CD4-positive, alpha-beta memory T cell (primary cell): ENCODE measurements at regions not wholly inside any gene's neighbourhood (a gene's known extent, or its start where the extent isn't known, plus 50 kb on each side); places are given as distances from the start of the nearest gene placed in this dataset.
"Not testable (repeated sequence)": the region's sequence is repeated elsewhere in the genome, so short reads cannot be mapped to it uniquely, and the experiment has no call there.

Source experiments
- CTCF ChIA-PET: fragments of 350-600 bp; sonication (Branson Sonifier 250); formaldehyde crosslinking; loops from one replicate; lab custom pipeline; 2021; ENCODE audit warnings: inconsistent platforms; ENCODE audit not compliant: partially characterized antibody; lab: Charles Lee
- POLR2A ChIA-PET: fragments of 350-600 bp; sonication (Branson Sonifier 250); formaldehyde crosslinking; loops from one replicate; lab custom pipeline; 2021; ENCODE audit not compliant: partially characterized antibody; lab: Charles Lee
- DNase-seq, 5 donors: peaks; one replicate each; pipeline versions ENCODE4 v3.0.0 to v3.0.0-alpha.2; 2020 to 2022; ENCODE audit warnings: mixed read lengths in 1 of 5
- H3K27ac ChIP-seq: one replicate; pipeline ENCODE4 v1.7.0; 2013; ENCODE audit warnings: low read depth, low read length
- H3K27me3 ChIP-seq: 2 replicates; pipeline ENCODE4 v1.7.0; 2013; ENCODE audit warnings: mild to moderate bottlenecking, low read length, moderate library complexity; ENCODE audit not compliant: insufficient read depth
- H3K36me3 ChIP-seq: 2 replicates; pipeline ENCODE4 v1.7.0; 2013; ENCODE audit warnings: mild to moderate bottlenecking, low read length, moderate library complexity; ENCODE audit not compliant: insufficient read depth
- H3K4me1 ChIP-seq: 2 replicates; pipeline ENCODE4 v1.7.0; 2013; ENCODE audit warnings: mild to moderate bottlenecking, low read length, moderate library complexity; ENCODE audit not compliant: insufficient read depth
- H3K4me3 ChIP-seq, 2 donors: one replicate each; pipeline ENCODE4 v1.7.0; 2013; ENCODE audit warnings: low read length in 2 of 2, mild to moderate bottlenecking in 1 of 2
- H3K9me3 ChIP-seq, 2 donors: one replicate each; pipeline ENCODE4 v1.7.0; 2013; ENCODE audit warnings: low read length in 2 of 2, control low read depth in 1 of 2; ENCODE audit not compliant: control insufficient read depth in 1 of 2
- H3K27ac Mint-ChIP-seq, 7 donors: one replicate each; pipeline ENCODE4 v1.8.0; 2020 to 2021; ENCODE audit warnings: mixed read lengths in 7 of 7, mild to moderate bottlenecking in 6 of 7, inconsistent platforms in 3 of 7, moderate library complexity in 3 of 7
- H3K27me3 Mint-ChIP-seq, 2 donors: one replicate each; pipeline ENCODE4 v1.8.0; 2020 to 2021; ENCODE audit warnings: mixed read lengths in 2 of 2
- H3K36me3 Mint-ChIP-seq, 2 donors: one replicate each; pipeline ENCODE4 v1.8.0; 2020 to 2021; ENCODE audit warnings: mixed read lengths in 2 of 2, inconsistent platforms in 1 of 2, mild to moderate bottlenecking in 1 of 2
- H3K4me1 Mint-ChIP-seq, 4 donors: one replicate each; pipeline ENCODE4 v1.8.0; 2020 to 2021; ENCODE audit warnings: mixed read lengths in 4 of 4, mild to moderate bottlenecking in 1 of 4
- H3K4me3 Mint-ChIP-seq, 8 donors: one replicate each; pipeline ENCODE4 v1.8.0; 2020 to 2021; ENCODE audit warnings: mixed read lengths in 8 of 8, mild to moderate bottlenecking in 7 of 8, moderate library complexity in 6 of 8, inconsistent platforms in 3 of 8
- H3K9me3 Mint-ChIP-seq, 8 donors: one replicate each; pipeline ENCODE4 v1.8.0; 2020 to 2021; ENCODE audit warnings: mixed read lengths in 8 of 8, mild to moderate bottlenecking in 5 of 8, inconsistent platforms in 3 of 8, moderate library complexity in 1 of 8
- intact Hi-C: fragments of 100-400 bp; cut with micrococcal nuclease; formaldehyde crosslinking; loops from one replicate; pipeline ENCODE4 v1.15.1; 2023

DNA sequence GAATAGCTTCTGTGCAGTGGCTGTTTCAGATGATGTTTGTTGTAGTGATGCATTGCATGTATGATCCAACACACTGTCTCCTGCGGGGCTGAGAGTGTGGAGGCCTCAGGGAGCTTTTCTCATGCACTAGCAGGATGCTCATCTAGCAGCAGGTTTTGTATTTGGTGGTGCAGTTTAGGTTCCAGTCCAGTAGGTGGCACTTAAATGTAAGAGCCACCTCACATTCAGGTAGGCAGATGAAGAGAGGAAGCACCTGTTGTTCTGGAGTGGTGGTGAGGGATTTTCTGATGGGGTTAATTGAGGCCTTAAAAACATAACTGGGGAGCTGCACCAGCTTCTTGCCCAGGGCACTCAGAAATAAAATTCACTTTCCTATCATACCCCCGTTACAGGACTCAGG lies 300.9 kb downstream of the SPIN4 start:
- H3K4me3 Mint-ChIP-seq, result no peak overlapping the region
- no peak overlapping the region for H3K27ac Mint-ChIP-seq
- Histone ChIP-seq H3K4me3 (no peak overlapping the region), H3K27ac (no peak overlapping the region), H3K4me1 (no peaks in the 10 kb centered on the region), H3K9me3 (no peaks in the 10 kb centered on the region), H3K36me3 (no peaks in the 10 kb centered on the region), H3K27me3 (no peaks in the 10 kb centered on the region)
- no peaks in the 10 kb centered on the region for H3K27me3 Mint-ChIP-seq
- no peaks in the 10 kb centered on the region for H3K4me1 Mint-ChIP-seq
- no peaks in the 10 kb centered on the region for H3K9me3 Mint-ChIP-seq
- H3K36me3 Mint-ChIP-seq, result no peaks in the 10 kb centered on the region
- ChIA-PET CTCF (no interaction called here), POLR2A (no interaction called here)
- intact Hi-C loops, result no loop called here
- no peak for DNase-seq

DNA sequence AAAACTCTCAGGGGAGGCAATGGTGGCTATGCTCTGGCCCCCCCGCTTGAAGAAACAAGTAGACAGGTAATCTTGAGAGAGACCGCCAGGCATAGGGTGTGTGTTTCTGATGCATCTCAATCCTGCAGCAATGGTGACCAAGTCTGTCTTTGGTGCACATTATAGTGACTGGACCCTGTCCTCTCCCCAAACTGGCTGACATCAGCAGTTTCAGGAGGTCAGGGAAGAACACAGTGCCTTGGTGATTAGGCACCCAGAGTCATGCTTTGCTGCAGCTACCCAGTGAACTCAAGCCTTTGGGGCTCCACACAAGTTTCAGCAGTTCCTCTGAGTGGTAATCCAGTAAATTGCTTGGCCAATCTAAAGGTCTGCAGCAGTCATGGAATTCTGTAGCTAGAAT lies 318.3 kb downstream of the SPIN4 start:
- POLR2A ChIA-PET, result no interaction called here
- CTCF ChIA-PET, result no interaction called here
- intact Hi-C loops, result no loop called here
- Mint-ChIP-seq H3K4me1 (no peaks in the 10 kb centered on the region), H3K27me3 (no peaks in the 10 kb centered on the region), H3K4me3 (no peak overlapping the region), H3K36me3 (no peaks in the 10 kb centered on the region), H3K9me3 (peaks cover 0 to 8% (median 0%) of the 10 kb centered on the region in 8 donors), H3K27ac (no peak overlapping the region)
- no peak overlapping the region for H3K4me3 ChIP-seq
- no peak overlapping the region for H3K27ac ChIP-seq
- no peaks in the 10 kb centered on the region for H3K27me3 ChIP-seq
- no peaks in the 10 kb centered on the region for H3K9me3 ChIP-seq
- no peaks in the 10 kb centered on the region for H3K4me1 ChIP-seq
- no peaks in the 10 kb centered on the region for H3K36me3 ChIP-seq
- DNase-seq, result no peak

DNA sequence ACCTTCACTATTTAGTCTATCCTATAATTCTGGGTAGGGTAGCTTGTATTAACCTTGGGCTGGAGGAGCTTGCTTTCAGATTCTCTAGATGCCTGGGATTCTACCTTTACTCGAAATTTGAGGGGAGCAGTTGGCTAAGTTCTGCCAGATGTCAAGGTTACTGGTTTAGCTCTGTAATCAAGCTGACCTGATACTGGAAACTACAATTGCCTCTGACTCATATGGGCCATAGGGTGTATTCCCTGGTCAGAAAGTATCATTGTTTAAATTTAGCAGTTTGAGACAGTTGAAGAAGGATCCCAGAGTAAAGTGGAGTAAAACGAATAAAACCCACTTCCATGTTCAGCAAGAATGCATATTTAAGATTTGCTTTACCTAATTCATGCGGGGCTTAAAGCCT lies 337.6 kb downstream of the SPIN4 start:
- Mint-ChIP-seq H3K9me3 (peaks cover 0 to 11% (median 6%) of the 10 kb centered on the region in 8 donors), H3K4me3 (no peak overlapping the region), H3K27ac (no peak overlapping the region), H3K4me1 (no peaks in the 10 kb centered on the region), H3K27me3 (no peaks in the 10 kb centered on the region), H3K36me3 (no peaks in the 10 kb centered on the region)
- DNase-seq, result no peak
- ChIA-PET POLR2A (no interaction called here), CTCF (no interaction called here)
- H3K4me1 ChIP-seq, result no peaks in the 10 kb centered on the region
- no peak overlapping the region for H3K27ac ChIP-seq
- no peak overlapping the region for H3K4me3 ChIP-seq
- H3K9me3 ChIP-seq, result no peaks in the 10 kb centered on the region
- no peaks in the 10 kb centered on the region for H3K27me3 ChIP-seq
- intact Hi-C loops, result no loop called here
- no peaks in the 10 kb centered on the region for H3K36me3 ChIP-seq

DNA sequence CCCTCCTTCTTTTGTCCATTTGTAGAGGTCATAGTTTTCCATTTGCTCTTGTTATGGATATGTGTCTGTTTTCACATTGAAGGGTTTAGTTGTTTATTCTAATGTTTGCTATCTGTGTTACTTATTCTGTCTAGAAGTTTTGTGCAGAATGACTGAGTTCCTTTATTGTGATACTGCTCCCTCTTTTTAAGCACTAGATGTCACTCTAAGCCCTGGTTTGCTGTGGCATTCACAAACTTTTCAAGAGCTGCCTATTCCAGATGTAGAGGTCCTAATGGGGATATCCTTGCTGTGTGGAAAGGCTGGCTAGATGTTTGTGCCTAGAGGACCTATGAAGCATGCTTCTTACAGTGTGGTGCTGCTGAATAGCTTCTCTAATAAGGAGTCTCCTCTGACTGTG lies 338.6 kb downstream of the SPIN4 start:
- ChIA-PET CTCF (no interaction called here), POLR2A (no interaction called here)
- no peak overlapping the region for H3K4me3 Mint-ChIP-seq
- no peak overlapping the region for H3K27ac Mint-ChIP-seq
- no peaks in the 10 kb centered on the region for H3K36me3 Mint-ChIP-seq
- intact Hi-C loops, result no loop called here
- peaks cover 0 to 11% (median 6%) of the 10 kb centered on the region in 8 donors for H3K9me3 Mint-ChIP-seq
- no peaks in the 10 kb centered on the region for H3K27me3 Mint-ChIP-seq
- DNase-seq, result no peak
- H3K9me3 ChIP-seq, result no peaks in the 10 kb centered on the region
- no peaks in the 10 kb centered on the region for H3K4me1 ChIP-seq
- H3K4me1 Mint-ChIP-seq, result no peaks in the 10 kb centered on the region
- H3K27ac ChIP-seq, result no peak overlapping the region
- no peaks in the 10 kb centered on the region for H3K36me3 ChIP-seq
- H3K27me3 ChIP-seq, result no peaks in the 10 kb centered on the region
- H3K4me3 ChIP-seq, result no peak overlapping the region

DNA sequence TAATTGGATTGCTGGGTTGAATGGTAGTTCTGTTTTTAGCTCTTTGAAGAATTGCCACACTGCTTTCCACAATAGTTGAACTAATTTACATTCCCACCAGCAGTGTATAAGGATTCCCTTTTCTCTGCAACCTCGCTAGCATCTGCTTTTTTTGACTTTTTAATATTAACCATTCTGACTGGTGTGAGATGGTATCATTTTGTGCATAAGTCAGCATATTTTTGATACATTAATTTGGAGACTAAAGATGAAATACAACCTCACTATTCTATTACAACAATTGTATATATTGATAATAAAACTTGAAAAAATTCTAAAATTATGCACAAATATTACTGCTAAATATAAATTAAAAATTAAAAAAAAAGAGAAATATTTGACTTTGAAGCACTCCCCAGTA lies 350.9 kb downstream of the SPIN4 start:
- H3K4me1 Mint-ChIP-seq, POLR2A ChIA-PET, H3K36me3 ChIP-seq, H3K9me3 ChIP-seq, H3K4me3 ChIP-seq, intact Hi-C loops, DNase-seq, H3K27ac Mint-ChIP-seq, H3K4me1 ChIP-seq, H3K27ac ChIP-seq, H3K4me3 Mint-ChIP-seq, H3K36me3 Mint-ChIP-seq, H3K27me3 ChIP-seq, H3K27me3 Mint-ChIP-seq, CTCF ChIA-PET: not testable (repeated sequence)
- peaks cover 0 to 21% (median 6%) of the 10 kb centered on the region in 8 donors for H3K9me3 Mint-ChIP-seq
